Fibroblast of lung (primary cell): ENCODE measurements at regions not wholly inside any gene's neighbourhood (a gene's known extent, or its start where the extent isn't known, plus 50 kb on each side); places are given as distances from the start of the nearest gene placed in this dataset.
A peak's percentile ranks its signal among the peaks of the same experiment; 100 is the strongest.

Experiments used
- DNase-seq, 2 donors: peaks; one replicate each; pipeline versions ENCODE4 v3.0.0 to v3.0.0-alpha.2; 2010; ENCODE audit warnings: low read depth in 2 of 2
- H2AFZ ChIP-seq: 2 replicates; pipeline ENCODE4 v1.5.1; 2012; ENCODE audit warnings: low read length, control low read depth, inconsistent platforms
- H3K27ac ChIP-seq: 2 replicates; pipeline ENCODE4 v1.5.1; 2011; ENCODE audit warnings: low read length, control low read depth; ENCODE audit not compliant: insufficient read depth
- H3K27me3 ChIP-seq: 2 replicates; pipeline ENCODE4 v1.5.1; 2011; ENCODE audit warnings: mild to moderate bottlenecking, low read length; ENCODE audit not compliant: control insufficient read depth, insufficient read depth
- H3K36me3 ChIP-seq: 2 replicates; pipeline ENCODE4 v1.5.1; 2011; ENCODE audit warnings: low read length; ENCODE audit not compliant: control insufficient read depth, insufficient read depth
- H3K4me1 ChIP-seq: 2 replicates; pipeline ENCODE4 v1.5.1; 2011; ENCODE audit warnings: low read length; ENCODE audit not compliant: control insufficient read depth, insufficient read depth; ENCODE audit errors: extremely low read depth
- H3K4me2 ChIP-seq: 2 replicates; pipeline ENCODE4 v1.5.1; 2011; ENCODE audit warnings: low read length, control low read depth; ENCODE audit not compliant: insufficient read depth; ENCODE audit errors: extremely low read depth
- H3K4me3 ChIP-seq, 4 experiments: fragments of 200-600 bp in 1 of 4; sonication (generic) in 1 of 4; replicated peaks in 1 of 4; 2 replicates each; pipeline ENCODE4 v1.5.1; 2011 to 2016; ENCODE audit warnings: low read length in 4 of 4, low read depth in 3 of 4, mild to moderate bottlenecking in 3 of 4, control low read depth in 2 of 4, inconsistent platforms in 1 of 4, mixed read lengths in 1 of 4; ENCODE audit not compliant: insufficient read depth in 1 of 4; ENCODE audit errors: control extremely low read depth in 1 of 4
- H3K79me2 ChIP-seq: 2 replicates; pipeline ENCODE4 v1.5.1; 2012; ENCODE audit warnings: mild to moderate bottlenecking, low read length, inconsistent platforms; ENCODE audit not compliant: control insufficient read depth, insufficient read depth
- H3K9ac ChIP-seq: 2 replicates; pipeline ENCODE4 v1.5.1; 2011; ENCODE audit warnings: mild to moderate bottlenecking, low read length, control low read depth; ENCODE audit not compliant: insufficient read depth
- H3K9me3 ChIP-seq: 2 replicates; pipeline ENCODE4 v1.5.1; 2012; ENCODE audit warnings: low read depth, low read length; ENCODE audit not compliant: control insufficient read depth, insufficient read depth
- H4K20me1 ChIP-seq: 2 replicates; pipeline ENCODE4 v1.5.1; 2011; ENCODE audit warnings: low read length; ENCODE audit not compliant: control insufficient read depth, insufficient read depth; ENCODE audit errors: extremely low read depth
- CTCF ChIP-seq, 2 donors: IDR thresholded peaks in 1 of 2; conservative IDR thresholded peaks in 1 of 2; 1 replicate in 1 of 2; 2 replicates in 1 of 2; pipeline ENCODE4 v1.5.1; 2011 to 2012; ENCODE audit warnings: low read length in 2 of 2, control low read depth in 1 of 2, inconsistent platforms in 1 of 2, low read depth in 1 of 2, mild to moderate bottlenecking in 1 of 2
- EZH2 ChIP-seq: IDR thresholded peaks from 2 replicates; pipeline ENCODE4 v1.5.1; 2012; ENCODE audit warnings: low read length, control low read depth, mild to moderate bottlenecking; ENCODE audit errors: missing control alignments

GRCh38 chr22:27397036-27397953 is 404.3 kb downstream of the MN1 start:
- Histone ChIP-seq H2AFZ (no peak overlapping the region), H3K27me3 (peaks cover 13% of the 10 kb centered on the region), H3K4me2 (no peak overlapping the region), H3K9me3 (no peaks in the 10 kb centered on the region), H4K20me1 (no peaks in the 10 kb centered on the region), H3K79me2 (no peaks in the 10 kb centered on the region), H3K4me1 (no peaks in the 10 kb centered on the region), H3K9ac (no peak overlapping the region), H3K27ac (no peak overlapping the region), H3K36me3 (no peaks in the 10 kb centered on the region), H3K4me3 (no peak overlapping the region)
- no peak for DNase-seq
- no peak for TF ChIP-seq EZH2
- no peak for TF ChIP-seq CTCF (conservative IDR thresholded peaks at IDR 0.05 in 1 of 2, IDR thresholded peaks at IDR 0.05 in 1 of 2; ENCODE audit: low read depth in 1 of 2, low read length in 2 of 2)

GRCh38 chr22:27397954-27398342 is 403.6 kb downstream of the MN1 start:
- no peak for TF ChIP-seq CTCF (conservative IDR thresholded peaks at IDR 0.05 in 1 of 2, IDR thresholded peaks at IDR 0.05 in 1 of 2; ENCODE audit: low read depth in 1 of 2, low read length in 2 of 2)
- no peak for TF ChIP-seq EZH2
- Histone ChIP-seq H3K27me3 (peaks cover 12% of the 10 kb centered on the region), H3K79me2 (no peaks in the 10 kb centered on the region), H3K4me1 (no peaks in the 10 kb centered on the region), H3K36me3 (no peaks in the 10 kb centered on the region), H2AFZ (no peak overlapping the region), H3K9ac (no peak overlapping the region), H3K27ac (no peak overlapping the region), H3K9me3 (no peaks in the 10 kb centered on the region), H3K4me2 (no peak overlapping the region), H3K4me3 (no peak overlapping the region), H4K20me1 (no peaks in the 10 kb centered on the region)
- peak in 1 of 2 donors; percentile 85 for DNase-seq

- no peaks in the 10 kb centered on the region for H3K9me3 ChIP-seq
- no peak overlapping the region for H2AFZ ChIP-seq
- no peak overlapping the region for H3K4me2 ChIP-seq
- no peak overlapping the region for H3K27ac ChIP-seq
- peak in 1 of 2 donors; percentile 17 for DNase-seq
- H4K20me1 ChIP-seq, result no peaks in the 10 kb centered on the region
- TF ChIP-seq EZH2 (no peak), CTCF (conservative IDR thresholded peaks at IDR 0.05 in 1 of 2, IDR thresholded peaks at IDR 0.05 in 1 of 2; ENCODE audit: low read depth in 1 of 2, low read length in 2 of 2) (no peak)
- H3K4me3 ChIP-seq, result peak overlapping the region in 1 of 4 experiments; percentile 33
- no peaks in the 10 kb centered on the region for H3K79me2 ChIP-seq
- no peaks in the 10 kb centered on the region for H3K4me1 ChIP-seq
- H3K27me3 ChIP-seq, result peaks cover 12% of the 10 kb centered on the region
- H3K36me3 ChIP-seq, result no peaks in the 10 kb centered on the region
- no peak overlapping the region for H3K9ac ChIP-seq
Observed at GRCh38 chr22:27399161-27399560, 402.4 kb downstream of the MN1 start.
